Neutrophil (primary cell): ENCODE measurements at regions not wholly inside any gene's neighbourhood (a gene's known extent, or its start where the extent isn't known, plus 50 kb on each side); places are given as distances from the start of the nearest gene placed in this dataset.
"Not testable (repeated sequence)": the region's sequence is repeated elsewhere in the genome, so short reads cannot be mapped to it uniquely, and the experiment has no call there.

Experiments used
- H3K27ac ChIP-seq: fragments of 200-600 bp; sonication (generic); 2 replicates; pipeline ENCODE4 v1.5.1; 2016; ENCODE audit warnings: mild to moderate bottlenecking, moderate library complexity
- H3K27me3 ChIP-seq: fragments of 200-600 bp; sonication (generic); 2 replicates; pipeline ENCODE4 v1.6.0; 2016; ENCODE audit warnings: mild to moderate bottlenecking
- H3K36me3 ChIP-seq: fragments of 200-600 bp; sonication (generic); 2 replicates; pipeline ENCODE4 v1.5.1; 2017
- H3K4me1 ChIP-seq, 2 experiments: fragments of 200-600 bp in 1 of 2; sonication (generic) in 1 of 2; 1 replicate in 1 of 2; 2 replicates in 1 of 2; pipeline versions ENCODE4 v1.5.1 to v1.6.1; 2013 to 2016; ENCODE audit warnings: low read depth in 1 of 2, low read length in 1 of 2, mild to moderate bottlenecking in 1 of 2, moderate library complexity in 1 of 2; ENCODE audit not compliant: control insufficient read depth in 1 of 2, insufficient read depth in 1 of 2
- H3K4me3 ChIP-seq, 2 experiments: fragments of 200-600 bp in 1 of 2; sonication (generic) in 1 of 2; 1 replicate in 1 of 2; 2 replicates in 1 of 2; pipeline ENCODE4 v1.5.1; 2013 to 2016; ENCODE audit warnings: low read depth in 1 of 2, low read length in 1 of 2, mild to moderate bottlenecking in 1 of 2, moderate library complexity in 1 of 2
- H3K9me3 ChIP-seq: fragments of 200-600 bp; sonication (generic); 2 replicates; pipeline ENCODE4 v1.5.1; 2016
- CTCF ChIP-seq: fragments of 200-600 bp; sonication (generic); IDR thresholded peaks from 2 replicates; pipeline ENCODE4 v1.5.1; 2016; ENCODE audit warnings: antibody characterized with exemption

GRCh38 chr12:131245564-131246355 lies 292.1 kb downstream of the ADGRD1 start:
- Histone ChIP-seq H3K27ac (no peak overlapping the region), H3K27me3 (no peaks in the 10 kb centered on the region), H3K36me3 (no peaks in the 10 kb centered on the region), H3K4me3 (no peak overlapping the region), H3K4me1 (no peaks in the 10 kb centered on the region), H3K9me3 (no peaks in the 10 kb centered on the region)
- TF ChIP-seq CTCF = no peak

- H3K36me3 ChIP-seq, H3K27ac ChIP-seq, H3K9me3 ChIP-seq, H3K27me3 ChIP-seq, H3K4me1 ChIP-seq, H3K4me3 ChIP-seq: not testable (repeated sequence)
These were observed 293.5 kb downstream of the ADGRD1 start for GRCh38 chr12:131247026-131247725.

GRCh38 chr12:131247875-131248274 lies 294.2 kb downstream of the ADGRD1 start:
- not testable (repeated sequence) for H3K27ac ChIP-seq, H3K4me1 ChIP-seq, H3K27me3 ChIP-seq, H3K9me3 ChIP-seq, H3K4me3 ChIP-seq, H3K36me3 ChIP-seq

- Histone ChIP-seq H3K36me3 (no peaks in the 10 kb centered on the region), H3K9me3 (no peaks in the 10 kb centered on the region), H3K27ac (no peak overlapping the region), H3K4me1 (no peaks in the 10 kb centered on the region), H3K4me3 (no peak overlapping the region), H3K27me3 (no peaks in the 10 kb centered on the region)
- no peak for TF ChIP-seq CTCF
These were observed 295.7 kb downstream of the ADGRD1 start for GRCh38 chr12:131249246-131250027.

- Histone ChIP-seq H3K36me3 (no peaks in the 10 kb centered on the region), H3K9me3 (no peaks in the 10 kb centered on the region), H3K27ac (no peak overlapping the region), H3K27me3 (no peaks in the 10 kb centered on the region), H3K4me3 (no peak overlapping the region), H3K4me1 (no peaks in the 10 kb centered on the region)
- no peak for TF ChIP-seq CTCF
These were observed 296.6 kb downstream of the ADGRD1 start for GRCh38 chr12:131250028-131250950.

- no peaks in the 10 kb centered on the region for H3K36me3 ChIP-seq
- no peaks in the 10 kb centered on the region for H3K27me3 ChIP-seq
- no peak overlapping the region for H3K4me3 ChIP-seq
- H3K4me1 ChIP-seq = no peaks in the 10 kb centered on the region
- H3K27ac ChIP-seq = no peak overlapping the region
- no peak for TF ChIP-seq CTCF
- H3K9me3 ChIP-seq = no peaks in the 10 kb centered on the region
These were observed 297.2 kb downstream of the ADGRD1 start for GRCh38 chr12:131250951-131251315.
